ENCODE measurements at regions not wholly inside any gene's neighbourhood (a gene's known extent, or its start where the extent isn't known, plus 50 kb on each side); places are given as distances from the start of the nearest gene placed in this dataset.
"Not testable (repeated sequence)": the region's sequence is repeated elsewhere in the genome, so short reads cannot be mapped to it uniquely, and the experiment has no call there.

- H3K4me3 ChIP-seq (ENCODE audit: low read length) = no peak overlapping the region
- DNase-seq (ENCODE audit: low read depth, low spot score) = no peak
Measured at GRCh38 chr14:89095036-89095435, 270.6 kb downstream of the TTC8 start.

GRCh38 chr14:89096946-89097345 lies 272.5 kb downstream of the TTC8 start:
- H3K4me3 ChIP-seq (ENCODE audit: low read length) = no peak overlapping the region
- no peak for DNase-seq (ENCODE audit: low read depth, low spot score)

- no peak overlapping the region for H3K4me3 ChIP-seq (ENCODE audit: low read length)
- no peak for DNase-seq (ENCODE audit: low read depth, low spot score)
Measured at GRCh38 chr14:89098254-89098653, 273.8 kb downstream of the TTC8 start.

- DNase-seq (ENCODE audit: low read depth, low spot score); H3K4me3 ChIP-seq (ENCODE audit: low read length): not testable (repeated sequence)
Measured at GRCh38 chr14:89104171-89104817, 279.8 kb downstream of the TTC8 start.

GRCh38 chr14:89104861-89105260 lies 280.4 kb downstream of the TTC8 start:
- H3K4me3 ChIP-seq (ENCODE audit: low read length); DNase-seq (ENCODE audit: low read depth, low spot score): not testable (repeated sequence)

Data from Jurkat, Clone E6-1 (cell line).